GM23338 (cell line): ENCODE measurements at regions not wholly inside any gene's neighbourhood (a gene's known extent, or its start where the extent isn't known, plus 50 kb on each side); places are given as distances from the start of the nearest gene placed in this dataset.

Source experiments
- EZH2 ChIP-seq: fragments of 200-600 bp; sonication (generic); IDR thresholded peaks from one replicate; pipeline ENCODE4 v1.8.0; 2017; ENCODE audit warnings: antibody characterized with exemption, mild to moderate bottlenecking, low read depth; ENCODE audit not compliant: unreplicated experiment
- EZH2phosphoT487 ChIP-seq: fragments of 200-600 bp; sonication (generic); IDR thresholded peaks from one replicate; pipeline ENCODE4 v1.8.1; 2018; ENCODE audit warnings: antibody characterized with exemption; ENCODE audit not compliant: unreplicated experiment
- POLR2AphosphoS5 ChIP-seq: IDR thresholded peaks from 2 replicates; pipeline ENCODE4 v1.6.1; 2016; ENCODE audit warnings: antibody characterized with exemption, low read depth
- TF ChIP-seq, protein P1 (sequence below), 2 experiments: fragments of 200-600 bp in 1 of 2; sonication (generic) in 1 of 2; conservative IDR thresholded peaks; 2 replicates each; pipeline versions ENCODE4 v1.5.1 to v1.6.1; 2016 to 2017; ENCODE audit warnings: antibody characterized with exemption in 2 of 2, low read depth in 2 of 2, mild to moderate bottlenecking in 2 of 2, moderate library complexity in 1 of 2

DNA sequence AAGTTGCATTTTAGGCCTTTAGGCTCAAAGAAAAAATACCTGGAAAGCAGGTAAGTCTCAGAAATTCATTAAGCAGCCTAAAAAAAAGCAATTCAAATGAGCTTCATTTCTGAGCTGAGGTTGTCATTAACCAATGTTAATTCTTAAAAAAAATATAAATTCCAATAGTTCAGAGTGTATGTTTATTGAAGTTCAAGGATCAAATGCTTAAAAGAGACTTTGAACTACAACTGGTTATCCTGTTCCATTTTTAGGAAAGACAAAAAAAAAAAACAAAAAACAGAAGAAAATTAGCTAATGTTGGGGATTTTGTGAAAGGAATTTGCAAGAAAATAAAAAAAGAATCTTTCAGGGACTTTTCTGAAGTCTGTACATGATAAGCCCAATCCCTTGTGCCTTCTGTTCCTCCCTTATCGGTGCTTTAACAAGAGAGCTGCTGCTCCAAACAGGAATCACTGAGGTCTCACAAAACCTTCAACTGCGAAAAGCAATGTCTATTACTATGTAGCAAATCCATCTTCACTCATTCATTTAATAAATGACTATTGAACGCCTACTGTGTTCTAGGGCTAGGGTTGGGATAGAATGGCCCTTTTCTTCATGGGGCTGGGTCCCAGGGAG is 90.3 kb downstream of the FOXF2 start:
- TF ChIP-seq, protein P1, sequence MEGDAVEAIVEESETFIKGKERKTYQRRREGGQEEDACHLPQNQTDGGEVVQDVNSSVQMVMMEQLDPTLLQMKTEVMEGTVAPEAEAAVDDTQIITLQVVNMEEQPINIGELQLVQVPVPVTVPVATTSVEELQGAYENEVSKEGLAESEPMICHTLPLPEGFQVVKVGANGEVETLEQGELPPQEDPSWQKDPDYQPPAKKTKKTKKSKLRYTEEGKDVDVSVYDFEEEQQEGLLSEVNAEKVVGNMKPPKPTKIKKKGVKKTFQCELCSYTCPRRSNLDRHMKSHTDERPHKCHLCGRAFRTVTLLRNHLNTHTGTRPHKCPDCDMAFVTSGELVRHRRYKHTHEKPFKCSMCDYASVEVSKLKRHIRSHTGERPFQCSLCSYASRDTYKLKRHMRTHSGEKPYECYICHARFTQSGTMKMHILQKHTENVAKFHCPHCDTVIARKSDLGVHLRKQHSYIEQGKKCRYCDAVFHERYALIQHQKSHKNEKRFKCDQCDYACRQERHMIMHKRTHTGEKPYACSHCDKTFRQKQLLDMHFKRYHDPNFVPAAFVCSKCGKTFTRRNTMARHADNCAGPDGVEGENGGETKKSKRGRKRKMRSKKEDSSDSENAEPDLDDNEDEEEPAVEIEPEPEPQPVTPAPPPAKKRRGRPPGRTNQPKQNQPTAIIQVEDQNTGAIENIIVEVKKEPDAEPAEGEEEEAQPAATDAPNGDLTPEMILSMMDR (conservative IDR thresholded peaks at IDR 0.05; ENCODE audit: low read depth in 2 of 2) = no peak
- TF ChIP-seq POLR2AphosphoS5 (no peak), EZH2 (no peak), EZH2phosphoT487 (no peak)
